Endothelial cell (in vitro differentiated cells): ENCODE measurements at regions not wholly inside any gene's neighbourhood (a gene's known extent, or its start where the extent isn't known, plus 50 kb on each side); places are given as distances from the start of the nearest gene placed in this dataset.
A peak's percentile ranks its signal among the peaks of the same experiment; 100 is the strongest.

ENCODE experiments used
- DNase-seq: peaks from one replicate; pipeline ENCODE4 v3.0.0; 2021; ENCODE audit warnings: low spot score
- H3K27ac Mint-ChIP-seq: one replicate; pipeline ENCODE4 v1.8.0; 2021; ENCODE audit warnings: mixed read lengths, inconsistent platforms; ENCODE audit not compliant: unreplicated experiment
- H3K27me3 Mint-ChIP-seq: one replicate; pipeline ENCODE4 v1.8.0; 2021; ENCODE audit warnings: mild to moderate bottlenecking, moderate library complexity, mixed read lengths, inconsistent platforms; ENCODE audit not compliant: unreplicated experiment
- H3K36me3 Mint-ChIP-seq: one replicate; pipeline ENCODE4 v1.8.0; 2021; ENCODE audit warnings: mild to moderate bottlenecking, low read depth, mixed read lengths, inconsistent platforms; ENCODE audit not compliant: unreplicated experiment
- H3K4me1 Mint-ChIP-seq: one replicate; pipeline ENCODE4 v1.8.0; 2021; ENCODE audit warnings: mild to moderate bottlenecking, mixed read lengths, inconsistent platforms; ENCODE audit not compliant: unreplicated experiment
- H3K4me3 Mint-ChIP-seq: one replicate; pipeline ENCODE4 v1.8.0; 2021; ENCODE audit warnings: mild to moderate bottlenecking, mixed read lengths, inconsistent platforms; ENCODE audit not compliant: unreplicated experiment
- H3K9me3 Mint-ChIP-seq: one replicate; pipeline ENCODE4 v1.8.0; 2021; ENCODE audit warnings: mixed read lengths, inconsistent platforms; ENCODE audit not compliant: unreplicated experiment
- CTCF ChIP-seq: fragments of 200-600 bp; sonication (generic); IDR thresholded peaks from one replicate; pipeline ENCODE4 v1.5.0; 2021; ENCODE audit warnings: antibody characterized with exemption; ENCODE audit not compliant: unreplicated experiment

DNA sequence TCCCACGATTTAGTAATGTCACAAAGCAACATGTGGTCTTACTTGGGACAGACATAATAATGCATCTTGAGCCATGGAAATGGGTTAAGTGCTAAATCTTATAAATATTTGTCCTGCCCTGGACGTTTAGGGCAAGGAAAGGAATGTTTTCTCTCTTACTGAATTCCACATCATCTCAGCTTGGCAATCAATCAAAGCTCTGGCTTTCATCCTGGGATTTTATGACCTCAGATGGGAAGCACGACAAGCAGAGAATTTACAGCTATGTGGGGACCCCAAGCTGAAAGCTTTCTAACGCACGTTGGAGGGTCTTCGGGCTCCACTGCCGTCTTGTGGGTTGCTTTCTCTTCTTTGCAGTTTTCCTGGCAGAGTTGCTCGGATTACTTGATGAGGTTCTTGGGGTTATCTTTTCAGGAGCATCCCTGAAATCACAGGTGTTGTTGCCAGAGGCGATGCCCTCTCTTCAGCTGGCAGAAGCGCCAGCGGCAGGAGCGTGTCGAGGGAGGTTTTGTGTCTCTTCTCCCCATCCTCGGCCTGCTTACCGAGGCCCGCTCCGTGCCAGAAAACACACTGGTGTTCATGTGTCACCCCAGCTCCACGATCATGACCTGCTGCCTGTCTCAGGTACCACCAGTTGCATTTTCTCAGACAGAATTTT is 73.4 kb upstream of the FRMD1 start:
- Mint-ChIP-seq H3K4me3 (no peak overlapping the region), H3K27ac (no peak overlapping the region), H3K9me3 (no peaks in the 10 kb centered on the region), H3K36me3 (no peaks in the 10 kb centered on the region), H3K27me3 (peaks cover 1% of the 10 kb centered on the region), H3K4me1 (no peaks in the 10 kb centered on the region)
- no peak for DNase-seq
- no peak for TF ChIP-seq CTCF

DNA sequence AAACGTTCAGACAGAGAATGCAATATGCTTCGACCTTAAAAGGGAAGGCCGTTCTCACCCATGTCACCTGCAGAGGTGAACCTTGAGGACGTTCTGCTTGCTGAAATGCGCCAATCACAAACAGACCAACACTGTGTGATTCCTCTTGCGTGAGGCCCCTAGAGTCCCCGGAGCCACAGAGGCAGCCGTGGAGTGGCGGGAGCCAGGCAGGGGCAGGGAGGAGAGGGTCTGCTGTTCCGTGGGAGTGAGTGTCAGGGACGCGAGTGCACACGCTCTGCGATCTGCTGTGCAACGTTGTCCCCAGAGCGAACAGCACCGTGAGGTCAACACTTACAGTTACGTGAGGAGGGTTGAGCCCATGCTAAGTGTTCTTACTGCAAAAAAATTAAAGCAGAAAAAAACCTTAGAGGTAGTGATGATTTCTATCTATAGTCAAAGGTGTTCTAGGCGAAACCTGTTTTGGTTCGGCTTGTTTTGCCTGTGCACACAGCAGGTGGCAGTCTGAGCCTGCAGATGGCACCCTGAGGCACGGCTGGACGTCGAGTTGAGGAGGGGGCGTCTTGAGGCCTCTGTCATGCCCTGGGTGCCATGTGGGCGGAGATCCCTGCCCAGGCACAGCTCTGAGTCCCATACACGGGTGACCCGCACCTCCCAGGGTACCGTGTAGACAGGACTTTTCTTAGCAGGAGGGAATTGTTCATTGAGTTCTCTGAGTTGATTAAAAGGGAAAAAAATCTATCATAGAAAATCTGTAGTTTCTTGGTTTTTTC is 71.7 kb upstream of the FRMD1 start:
- peaks cover 1% of the 10 kb centered on the region for H3K27me3 Mint-ChIP-seq
- DNase-seq = peak; percentile 46
- no peak for TF ChIP-seq CTCF
- no peak overlapping the region for H3K27ac Mint-ChIP-seq
- H3K36me3 Mint-ChIP-seq = no peaks in the 10 kb centered on the region
- no peaks in the 10 kb centered on the region for H3K4me1 Mint-ChIP-seq
- H3K4me3 Mint-ChIP-seq = no peak overlapping the region
- H3K9me3 Mint-ChIP-seq = no peaks in the 10 kb centered on the region

DNA sequence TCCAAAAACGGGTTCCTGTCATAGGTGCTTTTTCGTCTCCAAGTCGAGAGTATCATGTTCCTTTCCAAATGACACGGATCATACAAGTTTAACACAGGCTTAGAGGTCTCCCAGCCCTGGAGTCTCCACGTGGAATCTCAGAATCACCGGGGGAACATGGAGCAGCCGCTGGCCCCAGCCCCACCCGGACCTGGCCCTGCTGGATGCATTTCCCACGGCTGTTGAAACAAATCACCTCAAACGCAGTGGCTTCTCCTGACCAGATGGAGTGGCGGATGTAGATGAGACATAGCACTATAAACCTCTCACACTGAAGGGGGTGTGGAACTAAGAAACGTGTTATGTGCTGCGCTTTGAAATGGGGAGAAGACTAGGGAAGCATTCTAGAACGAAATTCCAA is 70.0 kb upstream of the FRMD1 start:
- Mint-ChIP-seq H3K27ac (no peak overlapping the region), H3K4me1 (no peaks in the 10 kb centered on the region), H3K4me3 (no peak overlapping the region), H3K27me3 (peaks cover 1% of the 10 kb centered on the region), H3K9me3 (no peaks in the 10 kb centered on the region), H3K36me3 (no peaks in the 10 kb centered on the region)
- no peak for DNase-seq
- no peak for TF ChIP-seq CTCF

DNA sequence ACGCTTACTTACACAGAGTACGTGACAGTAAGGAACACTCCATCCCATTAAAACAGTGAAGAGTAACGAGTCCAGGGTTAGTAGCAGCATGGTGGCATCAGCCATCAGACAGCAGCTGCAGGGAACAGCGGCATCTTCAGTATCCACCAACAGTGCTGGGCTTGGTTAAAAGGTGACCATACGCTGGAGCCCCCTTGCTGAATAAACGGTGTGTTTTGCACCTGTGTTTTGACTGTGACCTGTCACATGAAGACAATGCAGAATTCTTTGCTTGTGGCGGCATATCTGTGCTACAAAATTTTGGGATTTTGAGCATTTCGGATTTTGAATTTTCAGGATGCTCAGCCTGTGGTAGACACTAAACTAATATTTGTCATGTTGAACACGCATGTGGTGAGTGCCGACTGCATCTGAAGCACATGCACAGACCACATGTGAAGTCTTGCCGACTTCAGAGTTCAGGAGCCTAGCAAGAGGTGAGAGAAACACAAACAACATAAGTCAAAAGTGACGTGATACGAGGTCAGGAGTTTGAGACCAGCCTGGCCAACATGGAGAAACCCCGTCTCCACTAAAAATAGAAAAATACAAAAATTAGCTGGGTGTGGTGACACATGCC is 69.3 kb upstream of the FRMD1 start:
- Mint-ChIP-seq H3K27ac (no peak overlapping the region), H3K36me3 (no peaks in the 10 kb centered on the region), H3K4me3 (no peak overlapping the region), H3K27me3 (peaks cover 1% of the 10 kb centered on the region), H3K4me1 (no peaks in the 10 kb centered on the region), H3K9me3 (no peaks in the 10 kb centered on the region)
- no peak for DNase-seq
- no peak for TF ChIP-seq CTCF

DNA sequence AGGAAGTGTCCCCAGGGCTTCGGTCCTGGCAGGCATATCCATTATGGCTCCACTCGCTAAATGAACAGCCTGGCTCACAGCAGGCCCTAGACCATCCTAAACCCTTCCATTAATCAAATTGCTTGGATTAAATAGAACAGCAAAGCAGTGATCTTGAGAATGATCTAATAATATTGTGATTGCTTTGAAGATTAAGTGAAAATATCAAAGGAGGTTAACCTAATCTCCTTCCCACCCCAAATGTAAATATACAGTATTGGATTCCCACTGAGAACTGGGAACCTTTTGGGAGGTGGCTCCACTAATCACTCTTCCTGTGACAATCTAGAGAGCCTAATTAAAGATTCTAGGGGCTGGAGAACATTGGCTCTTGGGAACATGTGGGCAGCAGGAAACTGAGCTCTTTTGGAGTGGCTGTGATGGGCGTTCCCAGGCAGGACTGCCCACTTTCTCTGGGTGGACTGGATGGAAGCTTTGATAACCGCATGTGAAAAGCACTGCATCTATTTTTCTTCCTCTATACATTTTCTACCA is 68.3 kb upstream of the FRMD1 start:
- peaks cover 1% of the 10 kb centered on the region for H3K27me3 Mint-ChIP-seq
- no peak for TF ChIP-seq CTCF
- no peak overlapping the region for H3K27ac Mint-ChIP-seq
- no peaks in the 10 kb centered on the region for H3K4me1 Mint-ChIP-seq
- H3K4me3 Mint-ChIP-seq = no peak overlapping the region
- DNase-seq = no peak
- H3K9me3 Mint-ChIP-seq = no peaks in the 10 kb centered on the region
- H3K36me3 Mint-ChIP-seq = no peaks in the 10 kb centered on the region
